Jurkat, Clone E6-1 (cell line): ENCODE measurements at regions not wholly inside any gene's neighbourhood (a gene's known extent, or its start where the extent isn't known, plus 50 kb on each side); places are given as distances from the start of the nearest gene placed in this dataset.

Experiments
- DNase-seq: peaks from one replicate; pipeline ENCODE4 v3.0.0-alpha.2; 2011; ENCODE audit warnings: low read depth, low spot score
- H3K4me3 ChIP-seq: 2 replicates; pipeline ENCODE4 v1.5.1; 2011; ENCODE audit warnings: mild to moderate bottlenecking, low read length, control low read depth, moderate library complexity

DNA sequence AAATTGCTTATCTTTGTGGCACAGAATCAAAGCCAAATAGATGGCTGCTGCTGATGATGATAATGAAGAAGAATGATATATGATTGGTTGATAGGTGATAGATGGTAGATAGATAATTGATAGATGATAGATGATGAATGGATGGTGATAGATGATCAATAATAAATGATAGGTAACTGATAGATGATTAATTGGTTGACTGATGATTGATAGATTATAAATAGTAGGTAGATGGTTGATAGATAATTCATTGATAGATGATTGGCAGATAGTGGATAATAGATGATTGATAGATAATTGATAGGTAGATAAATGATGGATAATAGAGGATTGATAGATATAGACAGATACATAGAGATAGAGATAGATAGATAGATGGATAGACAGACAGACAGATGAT is 430.2 kb downstream of the EIPR1 start:
- H3K4me3 ChIP-seq = no peak overlapping the region
- DNase-seq = no peak

DNA sequence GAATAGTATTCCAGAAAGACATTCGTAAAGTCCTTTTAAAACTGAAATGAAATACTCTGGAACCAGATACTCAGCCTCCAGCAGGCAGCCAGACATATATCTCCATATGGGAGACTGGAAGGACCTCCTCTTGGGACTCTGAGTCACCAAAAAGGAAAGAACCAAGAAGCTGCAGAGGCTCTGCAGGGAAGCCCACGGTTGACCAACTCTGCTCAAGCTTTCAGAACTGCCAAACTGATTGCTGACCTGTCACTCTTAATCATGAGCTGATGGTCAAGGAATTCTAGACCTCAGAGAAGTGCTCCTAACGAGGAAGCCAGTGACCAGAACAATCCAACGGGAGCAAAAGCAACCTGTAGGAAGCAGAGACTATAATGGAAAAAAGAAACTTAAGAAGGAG is 434.7 kb downstream of the EIPR1 start:
- H3K4me3 ChIP-seq = no peak overlapping the region
- no peak for DNase-seq

DNA sequence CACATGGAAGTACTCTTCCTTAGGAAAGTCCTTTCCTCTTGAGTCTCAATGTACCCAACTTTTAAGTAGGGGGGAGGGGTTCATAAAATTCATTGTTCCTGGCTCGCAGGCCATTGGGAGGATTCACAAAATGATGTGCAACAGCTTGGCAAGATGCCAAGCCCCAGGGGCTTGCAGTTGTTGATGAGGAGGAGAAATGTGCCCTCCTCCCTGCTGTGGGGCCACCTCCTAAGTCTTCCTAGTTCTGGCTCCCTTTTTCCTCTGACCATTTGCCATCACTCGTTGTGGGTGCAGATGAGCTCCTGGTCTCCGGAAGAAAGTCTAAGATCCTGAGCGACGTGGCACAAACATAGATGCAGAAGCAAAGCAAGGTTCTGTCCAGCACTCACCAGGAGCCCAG is 435.4 kb downstream of the EIPR1 start:
- no peak for DNase-seq
- no peak overlapping the region for H3K4me3 ChIP-seq

DNA sequence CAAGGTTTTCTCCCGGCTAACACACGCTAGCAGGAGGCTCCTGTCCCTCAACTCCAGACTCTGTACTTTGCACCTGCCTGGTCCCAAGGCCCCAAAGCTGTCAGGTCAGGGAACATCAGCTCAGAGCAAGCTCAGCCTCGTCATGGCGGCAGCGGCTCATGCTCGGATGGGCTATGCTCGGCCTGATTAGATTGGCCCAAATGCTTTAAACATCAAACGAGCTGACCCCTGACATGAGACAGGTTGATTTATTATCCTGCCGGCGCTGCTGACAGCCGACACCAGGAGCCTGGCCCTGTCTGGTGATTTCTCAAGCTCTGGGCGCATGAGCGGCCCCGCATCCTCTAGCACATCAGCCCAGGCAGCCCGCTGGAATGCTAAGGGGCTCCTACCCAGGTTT is 436.4 kb downstream of the EIPR1 start:
- H3K4me3 ChIP-seq = no peak overlapping the region
- DNase-seq = no peak

DNA sequence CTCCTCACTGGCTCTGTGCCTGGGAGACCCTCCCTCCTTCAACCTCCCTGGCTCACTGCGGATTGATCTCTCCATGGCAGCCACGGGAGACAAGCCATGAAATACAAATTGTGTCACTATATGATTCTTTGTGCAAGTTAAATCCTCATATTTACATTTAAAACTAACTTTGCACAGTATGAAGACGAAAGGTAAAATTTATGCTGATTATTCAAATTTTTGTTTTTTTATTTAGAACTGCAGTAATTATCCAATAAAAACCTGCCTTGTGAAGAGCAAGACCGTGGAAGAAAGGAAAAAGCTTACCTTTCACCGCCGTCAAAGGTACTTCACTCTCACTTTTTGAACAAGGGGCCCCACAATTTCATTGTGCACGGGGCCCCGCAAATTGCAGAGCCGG is 436.9 kb downstream of the EIPR1 start:
- no peak for DNase-seq
- no peak overlapping the region for H3K4me3 ChIP-seq

DNA sequence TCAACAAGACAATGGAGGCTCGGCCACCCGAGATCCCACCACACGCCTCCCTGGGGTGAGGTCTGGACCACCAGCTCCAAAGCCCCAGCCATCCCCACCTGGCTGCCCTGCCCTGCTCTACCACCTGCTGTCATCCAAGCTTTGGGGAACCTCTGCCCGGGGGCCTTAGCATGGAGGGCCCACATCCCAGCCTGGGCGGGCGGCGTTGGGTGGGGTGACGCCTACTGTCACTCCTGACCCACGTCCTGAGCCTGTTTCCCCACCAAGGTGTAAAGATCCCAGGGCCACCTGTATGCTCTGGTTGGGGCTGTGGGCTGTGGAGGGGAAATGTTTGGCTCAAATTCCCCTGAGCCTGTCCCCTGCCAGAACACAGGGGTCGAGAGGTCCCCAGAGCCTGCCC is 437.6 kb downstream of the EIPR1 start:
- H3K4me3 ChIP-seq = no peak overlapping the region
- DNase-seq = no peak

DNA sequence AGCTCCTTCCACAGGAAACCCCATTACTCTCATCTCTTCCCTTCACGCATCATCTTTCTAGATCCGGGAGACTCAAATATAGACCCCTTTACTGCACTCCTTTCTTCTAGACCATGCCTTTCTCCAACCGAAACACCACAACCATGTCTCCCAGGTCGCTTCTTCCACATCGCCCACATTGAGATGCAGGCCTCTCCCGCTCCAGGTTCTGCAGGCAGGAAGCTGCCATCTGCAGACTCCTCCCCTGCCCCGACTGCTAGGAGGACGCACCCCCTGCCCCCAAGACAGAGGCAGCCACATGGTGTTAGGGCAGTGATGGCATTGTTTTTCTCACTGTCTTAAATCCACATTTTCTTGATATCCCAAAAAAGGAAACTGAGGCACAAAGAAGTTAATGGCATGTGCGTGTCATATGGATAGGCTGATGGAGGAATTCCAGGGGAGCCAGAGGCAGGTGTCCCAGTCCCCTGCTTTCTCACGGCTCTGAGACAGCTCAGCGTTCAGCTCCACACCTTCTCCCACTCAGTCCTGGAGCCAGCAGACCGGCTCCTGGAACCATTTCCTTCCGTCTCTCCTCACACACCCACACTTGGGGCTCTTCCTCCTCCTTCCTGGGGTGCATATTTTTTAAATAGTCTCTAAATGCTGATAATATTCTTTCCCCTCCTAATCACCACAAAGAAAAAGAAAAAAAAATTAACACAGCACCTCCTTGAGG is 438.4 kb downstream of the EIPR1 start:
- DNase-seq = no peak
- no peak overlapping the region for H3K4me3 ChIP-seq

GRCh38 chr2:2938481-2938880 is 439.1 kb downstream of the EIPR1 start:
- no peak for DNase-seq
- H3K4me3 ChIP-seq = no peak overlapping the region

GRCh38 chr2:2935445-2936149 is 442.0 kb downstream of the EIPR1 start:
- no peak overlapping the region for H3K4me3 ChIP-seq

DNA sequence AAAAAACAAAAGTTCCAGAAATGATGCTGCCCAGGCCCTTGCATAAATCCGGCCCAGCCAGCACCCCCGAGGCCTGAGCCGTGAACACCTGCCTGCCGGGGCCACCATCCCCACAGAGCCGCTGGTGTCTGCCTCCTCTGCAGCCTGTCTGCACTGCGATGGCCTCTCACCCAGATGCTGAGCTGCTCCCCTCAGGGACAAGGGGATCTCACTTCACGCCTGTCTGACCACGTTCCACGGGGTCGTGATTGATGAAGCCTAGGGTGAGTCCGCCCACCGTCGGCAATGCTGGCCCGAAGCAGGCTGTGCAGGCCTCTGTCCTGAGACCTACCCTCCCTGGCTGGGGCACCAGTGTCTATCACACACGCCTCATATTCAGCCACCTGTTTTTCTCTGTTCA is 444.2 kb downstream of the EIPR1 start:
- H3K4me3 ChIP-seq = no peak overlapping the region
- no peak for DNase-seq

More at GRCh38 chr2:2935445-2936149, 442.0 kb downstream of the EIPR1 start:
- DNase-seq = no peak

DNA sequence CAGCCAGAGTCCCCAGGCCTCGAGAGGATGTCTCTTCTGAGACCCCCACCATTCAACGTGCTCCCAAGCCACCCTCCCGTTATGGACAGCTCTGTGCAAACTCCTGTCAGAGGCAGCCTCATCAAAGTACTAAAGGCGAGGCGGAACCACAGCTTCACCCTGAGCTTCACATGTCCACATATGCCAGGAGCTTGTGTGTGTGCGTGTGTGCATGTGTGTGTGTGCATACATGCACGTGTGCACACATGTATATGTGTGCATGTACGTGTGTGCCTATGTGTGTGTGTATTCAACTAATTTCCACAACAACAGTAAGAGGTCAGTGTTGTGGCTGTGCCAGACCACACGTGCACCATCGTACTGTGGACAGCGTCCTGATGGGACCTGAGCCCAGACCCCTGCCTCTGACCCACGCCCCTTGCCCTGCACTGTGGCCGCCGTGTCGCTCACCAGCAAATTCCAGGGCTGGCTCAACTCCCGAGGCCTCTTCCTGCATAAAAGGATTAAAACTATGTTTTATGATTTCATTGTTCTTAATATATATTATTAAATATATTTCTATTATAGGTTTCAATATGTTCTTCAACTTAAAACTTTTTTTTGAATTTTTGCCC is 444.8 kb downstream of the EIPR1 start:
- H3K4me3 ChIP-seq = no peak overlapping the region
- DNase-seq = no peak

DNA sequence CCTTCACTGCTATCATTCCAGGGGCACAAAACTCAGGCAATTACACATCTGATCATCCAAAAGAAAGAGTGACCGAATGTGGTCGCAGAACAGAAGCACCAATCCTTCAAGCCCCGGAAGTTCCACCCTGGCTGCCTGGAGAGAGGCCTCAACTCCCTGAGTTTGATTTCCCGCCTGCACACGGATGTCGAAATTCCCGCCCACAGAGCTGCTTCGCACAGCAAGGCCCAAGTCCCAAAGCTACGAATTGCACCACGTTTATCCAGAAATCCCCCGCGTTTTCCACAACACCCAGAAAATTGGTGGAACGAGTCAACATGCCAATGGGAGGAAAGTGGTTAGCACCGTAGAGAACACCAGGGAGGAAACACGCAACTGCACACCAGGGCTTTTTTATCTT is 445.4 kb downstream of the EIPR1 start:
- DNase-seq = no peak
- no peak overlapping the region for H3K4me3 ChIP-seq

DNA sequence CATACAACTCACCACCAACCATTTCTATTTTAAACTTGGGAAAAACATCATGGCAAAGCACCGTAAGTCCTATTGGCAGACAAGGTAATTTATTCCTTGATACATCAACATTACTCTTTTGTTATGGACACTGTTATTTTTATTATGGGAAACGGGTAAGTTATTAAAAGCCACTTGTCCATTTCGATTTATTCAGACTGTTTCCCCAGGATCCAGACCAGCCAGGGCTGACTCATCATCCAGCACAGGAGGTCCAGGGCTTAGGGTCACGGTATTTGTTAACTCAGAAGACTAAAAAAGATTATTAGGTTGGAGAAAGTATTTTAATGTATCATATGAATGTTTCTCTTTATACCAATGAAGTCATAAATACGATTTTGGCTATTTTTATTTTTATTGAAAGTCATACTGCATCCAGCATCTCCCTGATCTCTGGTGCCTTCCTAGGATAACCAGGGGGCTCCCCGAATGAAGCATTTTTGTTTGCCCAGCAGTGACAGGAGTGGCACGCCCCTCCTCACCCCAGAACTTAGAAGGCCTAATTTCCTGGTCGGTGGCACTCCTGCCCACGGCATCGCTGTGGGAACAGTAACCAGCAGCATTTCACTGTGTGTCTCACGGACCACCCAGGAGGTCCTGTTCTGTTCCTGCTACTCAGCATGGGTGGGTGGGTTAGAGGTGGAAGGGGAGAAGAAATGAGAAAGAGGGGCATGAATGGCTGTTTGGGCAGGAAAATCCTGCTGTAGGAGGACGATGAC is 446.1 kb downstream of the EIPR1 start:
- no peak overlapping the region for H3K4me3 ChIP-seq
- DNase-seq = no peak

- H3K4me3 ChIP-seq = no peak overlapping the region
Measured at GRCh38 chr2:2930841-2931240, 446.8 kb downstream of the EIPR1 start.

DNA sequence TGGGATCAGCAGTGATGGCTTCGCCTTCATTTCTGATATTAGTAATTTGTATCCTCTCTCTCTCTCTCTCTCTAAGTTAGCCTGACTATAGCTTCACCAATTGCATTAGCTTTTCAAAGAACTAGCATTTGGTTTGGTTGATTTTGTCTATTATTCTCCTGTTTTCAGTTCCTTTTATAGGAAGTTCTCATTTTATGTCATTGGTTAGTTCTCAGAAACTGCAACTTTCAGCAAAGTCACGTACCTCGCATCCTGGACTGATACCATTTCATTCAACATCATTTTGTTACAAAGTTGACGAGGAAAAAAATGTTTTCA is 450.8 kb downstream of the EIPR1 start:
- no peak for DNase-seq
- H3K4me3 ChIP-seq = no peak overlapping the region

More at GRCh38 chr2:2930841-2931240, 446.8 kb downstream of the EIPR1 start:
- no peak for DNase-seq

DNA sequence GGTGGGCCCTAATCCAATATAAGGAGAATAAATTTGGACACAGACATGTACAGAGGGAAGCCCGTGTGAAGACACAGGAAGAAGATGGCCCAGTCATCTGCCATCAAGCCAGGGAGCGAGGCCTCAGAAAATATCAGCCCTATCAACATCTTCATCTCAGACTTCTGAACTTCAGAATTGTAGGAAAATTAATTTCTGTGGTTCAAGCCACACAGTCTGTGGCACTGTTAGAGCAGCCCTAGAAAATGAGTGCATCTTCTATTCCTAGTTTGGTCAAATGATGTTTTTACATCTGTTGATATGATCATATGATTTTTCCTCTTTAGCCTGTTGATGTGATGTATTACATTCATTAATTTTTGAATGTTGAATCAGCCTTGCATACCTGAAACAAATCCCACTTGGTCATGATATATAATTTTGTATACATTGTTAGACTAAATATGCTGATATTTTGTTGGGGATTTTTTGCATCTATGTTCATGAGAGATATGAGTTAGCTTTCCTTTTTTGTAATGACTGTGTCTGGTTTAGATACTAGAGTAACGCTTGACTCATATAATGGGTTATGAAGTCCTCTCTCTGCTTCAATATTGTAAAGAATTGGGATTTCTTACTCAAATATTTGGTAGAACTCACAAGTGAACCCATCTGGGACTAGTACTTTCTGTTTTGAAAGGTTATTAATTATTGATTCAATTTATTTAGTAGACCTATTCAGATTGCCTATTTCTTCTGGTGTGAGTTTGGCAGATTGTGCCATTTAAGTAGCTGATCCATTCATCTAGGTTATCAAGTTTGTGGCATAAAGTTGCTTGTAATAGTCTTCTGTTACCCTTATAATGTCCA is 451.4 kb downstream of the EIPR1 start:
- H3K4me3 ChIP-seq = no peak overlapping the region
- no peak for DNase-seq

- DNase-seq = no peak
- H3K4me3 ChIP-seq = no peak overlapping the region
Measured at GRCh38 chr2:2922156-2922555, 455.5 kb downstream of the EIPR1 start.

DNA sequence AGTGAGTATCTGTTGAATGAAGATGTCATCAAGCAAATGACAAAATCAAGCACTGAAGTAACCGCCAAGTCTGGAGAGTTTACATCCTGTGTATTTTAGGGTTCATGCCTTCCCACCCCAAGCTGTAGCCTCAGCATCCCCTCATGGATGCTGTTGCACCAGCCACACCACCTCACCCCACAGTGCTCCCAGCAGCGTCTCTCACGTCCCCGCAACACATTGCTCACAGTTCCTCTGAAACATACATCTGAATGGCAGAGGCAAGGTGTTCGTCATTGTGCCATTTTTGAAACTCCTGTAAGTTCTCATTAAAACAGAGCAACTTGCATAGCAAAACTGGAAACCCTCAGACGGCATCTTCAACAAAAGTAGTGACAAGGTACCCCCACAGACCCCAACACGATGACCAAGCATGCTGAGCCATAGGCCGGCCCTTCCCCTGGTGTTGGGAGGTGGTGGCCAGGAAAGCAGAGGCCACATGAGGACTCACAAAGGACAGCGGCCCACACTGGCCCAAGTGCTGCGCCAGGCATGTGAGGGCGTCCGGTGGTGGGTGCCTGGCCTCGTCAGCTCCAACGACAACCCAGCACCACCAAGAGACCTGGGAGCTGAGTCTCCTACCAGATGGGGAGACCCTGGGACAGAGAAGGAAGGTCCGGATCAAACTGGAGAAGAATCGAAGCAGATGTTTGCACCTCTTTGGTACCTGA is 456.5 kb downstream of the EIPR1 start:
- H3K4me3 ChIP-seq = no peak overlapping the region
- DNase-seq = no peak
